Caki2 (cell line): ENCODE measurements at regions not wholly inside any gene's neighbourhood (a gene's known extent, or its start where the extent isn't known, plus 50 kb on each side); places are given as distances from the start of the nearest gene placed in this dataset.
"Not testable (repeated sequence)": the region's sequence is repeated elsewhere in the genome, so short reads cannot be mapped to it uniquely, and the experiment has no call there.

Experiments used
- DNase-seq: peaks from one replicate; pipeline ENCODE4 v3.0.0-alpha.2; 2015; ENCODE audit warnings: low read depth
- in situ Hi-C: cut with HindIII; loops from 2 replicates; pipeline ENCODE4 v1.10.0; 2016; ENCODE audit warnings: low sequenced_read_pairs, low pct_unique_long_range_greater_than_20kb, mixed read lengths

GRCh38 chr12:113561068-113561780 lies 89.6 kb upstream of the LHX5 start:
- DNase-seq: no peak

GRCh38 chr12:113559466-113559865 lies 87.8 kb upstream of the LHX5 start:
- in situ Hi-C loops: no loop called here
- no peak for DNase-seq

More at GRCh38 chr12:113561068-113561780, 89.6 kb upstream of the LHX5 start:
- in situ Hi-C loops: no loop called here

DNA sequence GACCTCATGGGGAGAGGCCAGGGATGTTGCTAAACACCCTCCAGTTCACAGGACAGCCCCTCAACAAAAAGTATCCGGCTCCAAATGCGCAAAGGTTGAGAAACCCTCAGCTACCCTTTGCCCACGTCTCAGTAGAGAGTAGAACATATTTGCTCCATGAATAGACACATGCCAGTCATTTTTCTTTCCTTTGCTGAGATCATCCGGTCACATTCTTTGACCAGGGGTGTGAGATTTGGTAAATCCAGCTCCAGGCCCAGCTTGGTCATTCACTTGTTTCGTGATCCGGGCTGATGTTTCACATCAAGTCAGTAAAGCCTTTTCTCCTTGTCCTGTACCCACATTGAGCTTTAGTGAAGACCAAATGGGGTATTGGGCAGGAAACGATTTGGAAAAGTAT lies 83.6 kb upstream of the LHX5 start:
- DNase-seq: no peak
- in situ Hi-C loops: no loop called here

GRCh38 chr12:113552760-113553159 lies 81.1 kb upstream of the LHX5 start:
- DNase-seq: no peak
- in situ Hi-C loops: no loop called here

GRCh38 chr12:113551563-113551962 lies 79.9 kb upstream of the LHX5 start:
- in situ Hi-C loops: no loop called here
- no peak for DNase-seq

- in situ Hi-C loops: no loop called here
- DNase-seq: no peak
These were observed 76.8 kb upstream of the LHX5 start for GRCh38 chr12:113548467-113548866.

DNA sequence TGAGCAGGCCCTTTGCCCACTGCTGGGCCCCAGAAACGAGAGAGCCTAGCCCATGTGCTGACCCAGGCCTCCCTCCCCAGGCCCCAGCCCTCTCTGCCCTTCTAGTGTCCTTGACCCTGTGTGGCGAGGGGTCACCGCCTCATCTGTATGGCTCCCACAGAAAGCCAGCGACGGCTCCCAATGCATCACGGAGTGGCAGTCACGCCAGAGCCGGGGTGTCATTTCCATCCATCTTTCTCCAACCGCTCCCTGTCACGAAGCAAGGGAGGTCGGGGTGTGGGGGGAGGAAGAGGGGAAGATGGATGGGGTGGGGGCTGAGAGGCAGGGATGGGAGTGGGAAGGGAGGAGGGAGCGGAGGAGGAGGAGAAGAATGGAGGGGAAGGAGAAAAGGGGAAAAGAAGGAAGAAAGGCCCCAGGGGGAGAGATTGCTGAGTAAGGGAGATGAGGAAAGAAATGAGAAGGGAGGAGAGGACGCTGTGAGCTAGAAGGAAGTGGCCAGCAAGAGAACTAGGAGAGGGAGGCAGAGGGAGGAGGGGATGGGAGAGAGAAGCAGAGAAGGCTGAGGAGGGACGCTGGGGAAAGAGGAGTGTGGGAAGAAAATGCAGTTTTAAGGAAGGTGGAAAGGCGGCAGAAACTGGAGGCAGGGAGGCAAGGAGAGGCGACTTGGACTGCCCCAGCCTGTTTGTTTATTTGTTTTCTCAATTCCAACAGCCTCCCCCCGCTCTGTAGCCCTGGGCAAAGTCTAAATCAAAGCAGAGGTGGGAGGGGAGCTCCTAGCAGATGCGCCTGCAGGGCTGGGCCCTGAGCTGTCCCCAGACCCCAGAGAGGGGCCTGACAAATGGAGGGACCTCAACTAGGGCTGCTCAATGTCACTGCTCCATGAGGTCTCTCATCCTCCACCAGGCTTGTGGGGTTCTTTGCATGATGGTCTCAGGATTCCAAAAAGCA lies 75.5 kb upstream of the LHX5 start:
- no peak for DNase-seq
- in situ Hi-C loops: no loop called here

DNA sequence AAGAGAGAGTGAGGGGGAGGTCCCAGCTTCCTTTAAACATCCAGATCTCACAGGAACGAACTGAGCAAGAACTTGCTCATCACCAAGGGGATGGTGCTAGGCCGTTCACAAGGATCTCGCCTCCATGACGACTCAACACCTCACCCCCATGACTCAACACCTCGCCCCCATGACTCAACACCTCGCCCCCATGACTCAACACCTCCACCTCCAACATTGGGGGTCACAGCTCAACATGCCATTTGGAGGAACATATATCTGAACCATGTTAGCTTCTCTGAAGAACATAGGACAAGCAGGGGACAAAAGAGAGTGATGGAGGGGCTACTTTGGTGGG lies 66.0 kb upstream of the LHX5 start:
- DNase-seq: peak; percentile 2
- in situ Hi-C loops: no loop called here

DNA sequence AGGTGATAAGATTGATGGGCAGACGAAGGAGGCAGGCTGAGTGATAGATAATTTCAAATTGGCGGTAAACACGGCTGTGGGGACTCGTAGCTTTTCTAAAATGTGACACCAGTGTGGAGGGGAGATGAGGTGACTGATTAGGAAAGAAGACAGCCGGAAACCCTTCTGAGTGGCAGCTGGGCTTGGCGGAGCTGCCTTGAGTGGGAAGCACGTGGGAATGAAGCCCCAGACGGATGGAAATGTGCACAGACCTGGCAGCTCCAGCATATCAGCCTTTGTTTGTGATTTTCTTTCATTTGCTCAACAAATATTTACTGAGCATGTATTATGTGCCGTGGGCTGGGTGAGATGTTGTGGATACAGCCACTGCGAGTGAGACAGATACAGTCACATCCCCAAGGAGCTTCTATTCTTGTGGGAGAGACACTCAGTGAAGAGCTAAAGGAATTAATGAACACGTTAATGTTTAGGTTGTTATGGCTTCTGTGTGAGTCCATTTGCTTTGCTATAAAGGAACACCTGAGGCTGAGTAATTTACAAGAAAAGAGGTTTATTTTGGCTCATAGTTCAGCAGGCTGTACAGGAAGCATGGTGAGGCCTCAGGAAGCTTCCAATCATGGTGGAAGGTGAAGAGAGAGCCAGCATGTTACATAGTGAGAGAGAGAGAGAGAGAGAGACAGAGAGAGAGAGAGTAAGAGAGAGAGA lies 65.5 kb upstream of the LHX5 start:
- in situ Hi-C loops: no loop called here

GRCh38 chr12:113535100-113535499 lies 63.4 kb upstream of the LHX5 start:
- no peak for DNase-seq
- in situ Hi-C loops: no loop called here

More for the DNA sequence above, 65.5 kb upstream of the LHX5 start:
- no peak for DNase-seq

- in situ Hi-C loops: no loop called here
These were observed 62.9 kb upstream of the LHX5 start for GRCh38 chr12:113534555-113534954.

GRCh38 chr12:113533842-113534375 lies 62.2 kb upstream of the LHX5 start:
- in situ Hi-C loops: no loop called here
- DNase-seq: no peak

More at GRCh38 chr12:113534555-113534954, 62.9 kb upstream of the LHX5 start:
- no peak for DNase-seq

GRCh38 chr12:113532292-113532691 lies 60.6 kb upstream of the LHX5 start:
- DNase-seq: no peak
- in situ Hi-C loops: no loop called here

GRCh38 chr12:113531073-113531472 lies 59.4 kb upstream of the LHX5 start:
- in situ Hi-C loops, DNase-seq: not testable (repeated sequence)

DNA sequence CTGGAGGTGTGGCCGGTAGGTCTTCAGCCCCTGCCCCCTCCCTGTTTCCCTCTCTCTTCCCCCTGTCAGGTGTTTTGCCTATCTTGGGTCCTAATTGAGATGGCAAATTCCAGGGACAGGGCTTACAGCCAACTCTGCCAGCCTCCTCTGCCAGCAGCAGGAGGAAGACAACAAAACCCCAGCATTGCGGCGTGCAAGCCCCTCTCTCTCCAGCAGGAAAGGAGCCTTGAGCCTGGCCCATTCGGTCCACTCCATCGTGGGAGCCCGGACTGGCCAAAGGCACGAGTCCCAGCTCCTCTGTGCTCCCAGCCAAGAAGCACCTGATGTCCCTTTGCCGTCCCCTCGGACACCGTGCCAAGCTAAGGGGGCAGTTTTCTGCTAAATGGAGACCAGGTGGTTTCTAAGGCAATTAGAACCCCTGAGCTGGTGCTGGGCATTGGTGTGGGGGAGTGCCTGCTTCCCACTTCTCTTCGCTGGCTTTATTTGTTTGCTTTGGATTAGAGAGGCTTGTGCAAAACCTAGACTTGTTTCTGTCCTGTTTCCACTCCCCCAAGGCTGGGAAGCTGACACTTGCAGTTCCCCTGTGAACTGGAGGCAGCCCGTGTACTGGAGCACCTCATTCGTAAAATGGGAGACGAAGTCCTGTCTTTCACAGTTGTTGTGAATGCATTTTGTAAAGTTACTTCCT lies 57.1 kb upstream of the LHX5 start:
- in situ Hi-C loops: no loop called here
- no peak for DNase-seq

DNA sequence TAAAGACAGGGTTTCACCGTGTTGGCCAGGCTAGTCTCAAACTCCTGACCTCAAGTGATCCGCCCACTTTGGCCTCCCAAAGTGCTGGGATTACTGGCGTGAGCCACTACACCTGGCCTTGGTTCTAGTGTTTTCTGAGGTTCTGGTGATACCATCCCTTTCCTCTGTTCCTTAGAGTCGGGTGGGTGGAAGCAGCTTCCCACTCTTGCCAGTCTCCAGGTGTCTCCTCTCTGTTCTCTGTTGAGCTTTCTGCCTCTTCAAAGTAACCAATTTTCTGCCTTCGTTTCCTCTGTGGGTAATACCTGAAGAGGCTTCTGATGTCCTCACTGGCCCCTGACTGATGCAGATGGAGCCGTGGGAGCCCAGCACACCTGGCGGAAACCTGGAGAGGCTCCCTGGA lies 53.4 kb upstream of the LHX5 start:
- no peak for DNase-seq

GRCh38 chr12:113524495-113524894 lies 52.8 kb upstream of the LHX5 start:
- no peak for DNase-seq
- in situ Hi-C loops: no loop called here

More for the DNA sequence above, 53.4 kb upstream of the LHX5 start:
- in situ Hi-C loops: no loop called here

GRCh38 chr12:113521708-113522107 lies 50.0 kb upstream of the LHX5 start:
- in situ Hi-C loops: no loop called here
- DNase-seq: no peak
